ENCODE measurements at regions not wholly inside any gene's neighbourhood (a gene's known extent, or its start where the extent isn't known, plus 50 kb on each side); places are given as distances from the start of the nearest gene placed in this dataset.

DNA sequence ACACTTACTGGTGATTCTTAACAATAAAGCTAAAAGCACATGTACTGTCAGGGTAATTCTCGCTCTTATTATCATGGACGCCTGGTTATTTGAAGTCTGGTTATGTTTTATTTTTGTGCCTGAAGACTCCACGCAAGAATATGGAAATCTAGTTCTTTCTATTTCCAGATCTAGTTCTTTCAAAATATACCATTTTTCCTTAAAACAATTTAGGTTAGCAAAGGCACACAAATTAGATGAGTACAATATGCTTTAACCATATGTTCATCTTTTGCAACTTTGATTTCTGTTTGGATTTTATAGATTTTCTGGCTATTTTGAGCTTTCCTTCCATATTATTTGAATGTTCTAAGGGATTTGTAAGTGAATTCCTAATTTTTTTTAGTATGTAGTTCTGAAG, 1783.1 kb downstream of the PCDH7 start:
- Histone ChIP-seq H3K9me3 (no peaks in the 10 kb centered on the region), H3K27me3 (no peaks in the 10 kb centered on the region), H3K4me1 (no peaks in the 10 kb centered on the region), H3K36me3 (no peaks in the 10 kb centered on the region), H3K4me3 (ENCODE audit: low read depth, low read length) (no peak overlapping the region)
- no peak for TF ChIP-seq CTCF (IDR thresholded peaks at IDR 0.05; ENCODE audit: low read depth, low read length)
- no peak for DNase-seq

DNA sequence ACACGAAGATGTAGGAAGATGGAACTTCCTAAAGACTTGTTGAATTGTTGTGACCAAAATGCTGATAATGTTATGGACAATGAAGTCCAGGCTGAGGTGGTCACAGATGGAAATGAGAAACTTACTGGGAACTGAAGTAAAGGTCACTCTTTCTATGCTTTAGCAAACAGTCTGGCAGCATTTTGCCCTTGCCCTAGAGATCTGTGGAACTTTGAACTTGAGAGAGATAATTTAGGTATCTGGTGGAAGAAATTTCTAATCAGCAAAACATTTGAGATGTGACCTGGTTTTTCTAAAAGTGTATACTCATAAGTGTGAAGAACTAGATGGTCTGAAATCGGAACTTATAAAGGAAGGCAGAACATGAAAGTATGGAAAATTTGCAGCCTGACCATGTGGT, 1785.9 kb downstream of the PCDH7 start:
- Histone ChIP-seq H3K36me3 (no peaks in the 10 kb centered on the region), H3K9me3 (no peaks in the 10 kb centered on the region), H3K4me1 (no peaks in the 10 kb centered on the region), H3K4me3 (ENCODE audit: low read depth, low read length) (no peak overlapping the region), H3K27me3 (no peaks in the 10 kb centered on the region)
- DNase-seq = no peak
- TF ChIP-seq CTCF (IDR thresholded peaks at IDR 0.05; ENCODE audit: low read depth, low read length) = no peak

- no peak for TF ChIP-seq CTCF (IDR thresholded peaks at IDR 0.05; ENCODE audit: low read depth, low read length)
- H3K36me3 ChIP-seq = no peaks in the 10 kb centered on the region
- H3K4me3 ChIP-seq (ENCODE audit: low read depth, low read length) = peak overlapping the region; percentile 55
These were observed 1798.9 kb downstream of the PCDH7 start for GRCh38 chr4:32519060-32519459.

GRCh38 chr4:32525420-32525819, 1805.3 kb downstream of the PCDH7 start:
- Histone ChIP-seq H3K4me3 (ENCODE audit: low read depth, low read length) (no peak overlapping the region), H3K4me1 (peaks cover 4% of the 10 kb centered on the region; the same call in 1 of the 2 replicates), H3K9me3 (no peaks in the 10 kb centered on the region; the same call in 1 of the 2 replicates), H3K36me3 (no peaks in the 10 kb centered on the region), H3K27me3 (no peaks in the 10 kb centered on the region)
- no peak for DNase-seq
- TF ChIP-seq CTCF (IDR thresholded peaks at IDR 0.05; ENCODE audit: low read depth, low read length) = no peak

More at GRCh38 chr4:32519060-32519459, 1798.9 kb downstream of the PCDH7 start:
- DNase-seq = no peak
- Histone ChIP-seq H3K27me3 (no peaks in the 10 kb centered on the region), H3K4me1 (no peaks in the 10 kb centered on the region), H3K9me3 (no peaks in the 10 kb centered on the region; the same call in 1 of the 2 replicates)

GRCh38 chr4:32544846-32545245, 1824.7 kb downstream of the PCDH7 start:
- no peaks in the 10 kb centered on the region for H3K36me3 ChIP-seq
- no peak for DNase-seq
- no peaks in the 10 kb centered on the region for H3K9me3 ChIP-seq
- no peaks in the 10 kb centered on the region for H3K27me3 ChIP-seq
- H3K4me3 ChIP-seq (ENCODE audit: low read depth, low read length) = no peak overlapping the region
- no peaks in the 10 kb centered on the region for H3K4me1 ChIP-seq
- TF ChIP-seq CTCF (IDR thresholded peaks at IDR 0.05; ENCODE audit: low read depth, low read length) = no peak

GRCh38 chr4:32551943-32552342, 1831.8 kb downstream of the PCDH7 start:
- Histone ChIP-seq H3K9me3 (no peaks in the 10 kb centered on the region), H3K36me3 (no peaks in the 10 kb centered on the region), H3K27me3 (no peaks in the 10 kb centered on the region), H3K4me3 (ENCODE audit: low read depth, low read length) (no peak overlapping the region), H3K4me1 (no peaks in the 10 kb centered on the region)
- no peak for TF ChIP-seq CTCF (IDR thresholded peaks at IDR 0.05; ENCODE audit: low read depth, low read length)
- DNase-seq = no peak

Measured in BE2C (cell line).